HG03159 (cell line): ENCODE measurements at regions not wholly inside any gene's neighbourhood (a gene's known extent, or its start where the extent isn't known, plus 50 kb on each side); places are given as distances from the start of the nearest gene placed in this dataset.

Experiments used
- ATAC-seq: cut with Tn5 transposase; IDR thresholded peaks from one replicate; pipeline ENCODE4 v1.9.1; 2021; ENCODE audit warnings: mild to moderate bottlenecking, moderate library complexity; ENCODE audit not compliant: unreplicated experiment

- ATAC-seq = no peak
Observed at GRCh38 chr5:30103452-30104202, 1089.9 kb upstream of the CDH6 start.

- no peak for ATAC-seq
Observed at GRCh38 chr5:30103052-30103451, 1090.4 kb upstream of the CDH6 start.

- no peak for ATAC-seq
Observed at GRCh38 chr5:30102185-30102584, 1091.3 kb upstream of the CDH6 start.

- no peak for ATAC-seq
Observed at GRCh38 chr5:30100929-30101328, 1092.6 kb upstream of the CDH6 start.

- ATAC-seq = no peak
Observed at GRCh38 chr5:30100148-30100713, 1093.3 kb upstream of the CDH6 start.

DNA sequence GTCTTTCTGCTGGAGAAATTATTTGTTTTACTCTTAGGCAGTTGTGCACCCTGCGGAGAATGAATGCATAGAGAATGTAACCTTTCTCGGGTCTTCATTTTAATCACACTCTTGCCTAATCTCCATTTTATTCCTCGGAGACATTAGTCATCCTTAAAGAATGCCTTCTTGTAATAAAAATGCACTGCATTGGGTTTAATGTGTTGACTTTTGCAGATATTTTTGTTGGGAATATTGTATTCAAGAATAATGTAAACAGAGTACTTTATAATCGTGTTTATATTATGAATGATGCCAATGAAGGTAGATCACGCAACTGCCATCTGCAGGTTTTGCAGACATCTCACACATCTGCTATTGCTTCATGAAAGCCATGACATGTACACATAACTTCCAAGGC lies 1093.9 kb upstream of the CDH6 start:
- ATAC-seq = no peak

GRCh38 chr5:30098940-30099339 lies 1094.5 kb upstream of the CDH6 start:
- no peak for ATAC-seq

- no peak for ATAC-seq
Observed at GRCh38 chr5:30092548-30092947, 1100.9 kb upstream of the CDH6 start.

GRCh38 chr5:30069441-30070263 lies 1123.8 kb upstream of the CDH6 start:
- no peak for ATAC-seq

GRCh38 chr5:30063503-30063902 lies 1130.0 kb upstream of the CDH6 start:
- no peak for ATAC-seq

- no peak for ATAC-seq
Observed at GRCh38 chr5:30051976-30052375, 1141.5 kb upstream of the CDH6 start.

GRCh38 chr5:30050056-30050815 lies 1143.2 kb upstream of the CDH6 start:
- no peak for ATAC-seq

- ATAC-seq = no peak
Observed at GRCh38 chr5:30042677-30043076, 1150.8 kb upstream of the CDH6 start.

- ATAC-seq = no peak
Observed at GRCh38 chr5:30041831-30042385, 1151.6 kb upstream of the CDH6 start.

DNA sequence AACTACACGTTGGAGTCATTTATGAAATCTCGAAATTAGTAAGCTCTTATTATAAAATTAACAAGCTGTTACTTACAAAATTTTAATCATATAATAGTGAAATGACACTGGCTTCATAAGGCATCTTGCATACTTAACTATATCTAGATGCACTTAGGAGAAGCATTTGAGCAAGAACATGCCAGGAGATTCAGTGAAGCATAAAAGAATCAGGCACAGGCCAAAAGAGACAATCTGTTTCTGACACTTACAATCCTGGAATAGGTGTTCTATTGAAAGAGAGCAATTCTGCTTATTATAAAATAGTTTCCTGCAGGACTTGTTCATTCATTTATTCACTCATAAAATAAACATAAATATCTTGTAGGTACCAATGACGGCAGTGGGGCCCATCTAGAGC lies 1152.2 kb upstream of the CDH6 start:
- ATAC-seq = no peak

- peak; percentile 61 for ATAC-seq
Observed at GRCh38 chr5:30040488-30041118, 1152.9 kb upstream of the CDH6 start.

GRCh38 chr5:30039379-30039778 lies 1154.1 kb upstream of the CDH6 start:
- ATAC-seq = no peak

- ATAC-seq = no peak
Observed at GRCh38 chr5:30034870-30035269, 1158.6 kb upstream of the CDH6 start.

DNA sequence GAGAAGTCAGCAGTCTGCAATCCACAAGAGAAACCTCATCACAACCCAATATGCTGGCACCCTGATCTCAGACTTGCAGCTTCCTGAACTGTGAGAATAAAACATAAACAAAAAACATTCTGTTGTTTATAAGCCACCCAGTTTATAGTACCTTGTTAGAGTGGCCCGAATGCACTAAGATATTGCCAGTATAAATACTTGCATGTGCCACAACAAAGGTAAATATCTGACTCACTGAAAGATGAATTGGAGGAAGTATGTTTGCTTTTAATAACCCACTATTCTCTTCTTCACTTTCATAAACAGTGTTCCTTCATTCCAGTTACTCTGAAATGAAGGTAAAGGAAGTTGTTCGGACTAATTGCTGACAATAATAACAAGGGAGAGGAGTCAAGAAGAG lies 1163.4 kb upstream of the CDH6 start:
- no peak for ATAC-seq

DNA sequence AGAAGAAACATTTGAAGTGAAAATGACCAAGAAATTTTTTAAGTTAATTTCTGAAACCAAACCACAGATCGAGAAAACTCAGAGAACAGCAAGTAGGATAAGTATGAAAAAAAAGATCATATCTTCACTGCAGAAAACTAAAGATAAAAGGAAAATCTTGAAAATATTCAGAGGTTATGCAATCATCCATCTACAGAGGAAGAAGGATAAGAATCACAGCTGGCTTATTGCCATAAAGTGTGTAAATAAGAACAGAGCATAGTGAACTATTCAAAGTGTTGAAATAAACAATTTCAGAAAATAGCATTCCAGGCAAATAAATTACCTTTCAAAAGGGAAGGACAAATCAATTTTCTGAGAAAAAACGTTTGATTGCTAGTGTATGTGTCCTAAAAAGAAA lies 1191.7 kb upstream of the CDH6 start:
- ATAC-seq = no peak
